ENCODE measurements at regions not wholly inside any gene's neighbourhood (a gene's known extent, or its start where the extent isn't known, plus 50 kb on each side); places are given as distances from the start of the nearest gene placed in this dataset.
"Not testable (repeated sequence)": the region's sequence is repeated elsewhere in the genome, so short reads cannot be mapped to it uniquely, and the experiment has no call there.

- no peak for DNase-seq (ENCODE audit: low spot score)
Measured at GRCh38 chr6:6946206-6947155, 161.3 kb upstream of the RREB1 start.

DNA sequence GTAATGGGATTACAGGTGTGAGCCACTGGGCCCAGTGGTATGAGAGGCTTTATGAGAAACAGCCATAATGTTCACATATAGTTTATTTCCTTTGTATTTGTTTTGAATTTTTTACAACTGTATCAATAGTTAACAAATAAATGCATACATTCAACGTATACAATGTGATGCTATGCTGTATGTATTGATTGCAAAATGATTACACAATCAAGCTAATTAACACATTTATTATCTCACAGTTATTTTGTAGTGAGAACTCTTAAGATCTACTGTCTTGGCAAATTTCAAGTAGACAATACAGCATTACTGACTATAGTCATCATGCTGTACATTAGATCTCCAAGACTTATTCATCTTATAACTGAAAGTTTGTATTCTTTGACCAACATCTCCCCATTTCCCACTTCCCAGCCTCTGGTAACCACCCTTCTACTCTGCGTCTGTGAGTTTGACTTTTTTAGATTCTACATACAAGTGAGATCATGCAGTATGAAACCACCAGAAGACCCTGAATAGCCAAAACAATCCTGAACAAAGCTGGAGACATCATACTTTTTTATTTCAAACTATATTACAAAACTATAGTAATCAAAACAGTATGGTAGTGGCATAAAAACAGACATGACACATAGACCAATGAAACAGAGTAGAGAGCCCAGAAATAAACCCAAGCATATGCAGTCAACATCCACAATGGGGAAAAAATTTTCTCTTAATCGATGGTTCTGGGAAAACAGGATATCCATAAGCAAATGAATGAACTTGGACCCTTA is 157.2 kb upstream of the RREB1 start:
- no peak for DNase-seq (ENCODE audit: low spot score)

DNA sequence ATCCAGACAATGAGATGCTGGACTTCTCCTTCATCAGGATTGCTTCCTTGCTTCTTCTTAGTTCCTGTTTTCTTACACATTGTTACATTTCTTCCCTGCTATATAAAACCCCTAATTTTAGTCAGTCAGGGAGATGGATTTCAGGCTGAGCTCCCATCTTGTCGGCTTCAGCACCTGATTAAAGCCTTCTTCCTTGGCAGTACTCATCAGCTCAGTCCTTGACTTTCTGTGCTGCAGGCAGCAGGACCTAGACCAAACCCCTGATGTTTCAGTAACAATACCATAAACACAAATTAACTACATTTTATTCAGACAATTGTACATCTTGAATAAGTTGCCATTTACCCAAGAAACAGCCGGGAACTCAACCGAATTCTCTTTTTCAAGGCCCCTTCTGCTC is 156.4 kb upstream of the RREB1 start:
- DNase-seq (ENCODE audit: low spot score) = no peak

- DNase-seq (ENCODE audit: low spot score) = no peak
Measured at GRCh38 chr6:6952484-6952883, 155.3 kb upstream of the RREB1 start.

DNA sequence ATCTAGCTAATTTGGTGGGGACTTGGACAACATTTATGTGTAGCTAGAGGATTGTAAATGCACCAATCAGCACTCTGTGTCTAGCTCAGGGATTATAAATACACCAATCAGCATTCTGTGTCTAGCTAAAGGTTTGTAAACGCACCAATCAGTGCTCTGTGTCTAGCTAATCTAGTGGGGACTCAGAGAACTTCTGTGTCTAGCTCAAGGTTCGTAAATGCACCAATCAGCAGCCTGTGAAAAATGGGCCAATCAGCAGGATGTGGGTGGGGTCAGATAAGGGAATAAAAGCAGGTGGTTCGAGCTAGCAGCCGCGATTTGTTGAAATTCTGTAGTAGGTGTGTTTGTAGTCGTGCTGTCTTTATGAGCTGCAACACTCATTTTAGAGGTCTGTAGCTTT is 154.8 kb upstream of the RREB1 start:
- not testable (repeated sequence) for DNase-seq (ENCODE audit: low spot score)

- DNase-seq (ENCODE audit: low spot score) = no peak
Measured at GRCh38 chr6:6960571-6961251, 147.1 kb upstream of the RREB1 start.

GRCh38 chr6:6962086-6962485 is 145.7 kb upstream of the RREB1 start:
- no peak for DNase-seq (ENCODE audit: low spot score)

- no peak for DNase-seq (ENCODE audit: low spot score)
Measured at GRCh38 chr6:6962699-6963098, 145.1 kb upstream of the RREB1 start.

- not testable (repeated sequence) for DNase-seq (ENCODE audit: low spot score)
Measured at GRCh38 chr6:6963390-6963789, 144.4 kb upstream of the RREB1 start.

- DNase-seq (ENCODE audit: low spot score) = no peak
Measured at GRCh38 chr6:6964675-6965074, 143.1 kb upstream of the RREB1 start.

GRCh38 chr6:6966127-6966526 is 141.6 kb upstream of the RREB1 start:
- no peak for DNase-seq (ENCODE audit: low spot score)

- no peak for DNase-seq (ENCODE audit: low spot score)
Measured at GRCh38 chr6:6966569-6966968, 141.2 kb upstream of the RREB1 start.

GRCh38 chr6:6968357-6968730 is 139.4 kb upstream of the RREB1 start:
- DNase-seq (ENCODE audit: low spot score) = no peak

GRCh38 chr6:6968731-6969552 is 138.8 kb upstream of the RREB1 start:
- no peak for DNase-seq (ENCODE audit: low spot score)

- DNase-seq (ENCODE audit: low spot score) = no peak
Measured at GRCh38 chr6:6969761-6970223, 138.0 kb upstream of the RREB1 start.

- no peak for DNase-seq (ENCODE audit: low spot score)
Measured at GRCh38 chr6:6970851-6971250, 136.9 kb upstream of the RREB1 start.

DNA sequence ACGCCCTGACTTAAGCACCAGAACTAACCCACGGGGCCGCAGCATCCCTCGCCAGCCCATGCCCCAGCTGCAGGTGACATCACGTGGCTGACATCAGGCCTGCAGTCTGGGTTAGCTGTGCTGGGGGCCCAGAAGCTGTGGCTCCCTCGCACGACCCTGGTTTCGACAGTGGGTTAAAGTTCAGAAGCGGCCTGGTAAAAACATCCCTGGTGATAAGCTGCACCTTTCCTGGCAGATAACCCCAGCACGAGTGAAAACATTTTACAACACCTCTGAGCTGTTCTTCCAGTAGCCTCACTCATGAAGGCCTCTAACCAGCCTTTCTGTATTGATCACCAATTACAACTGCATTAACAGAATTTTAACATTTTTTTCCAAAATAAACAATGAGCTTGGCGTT is 136.4 kb upstream of the RREB1 start:
- DNase-seq (ENCODE audit: low spot score) = no peak

DNA sequence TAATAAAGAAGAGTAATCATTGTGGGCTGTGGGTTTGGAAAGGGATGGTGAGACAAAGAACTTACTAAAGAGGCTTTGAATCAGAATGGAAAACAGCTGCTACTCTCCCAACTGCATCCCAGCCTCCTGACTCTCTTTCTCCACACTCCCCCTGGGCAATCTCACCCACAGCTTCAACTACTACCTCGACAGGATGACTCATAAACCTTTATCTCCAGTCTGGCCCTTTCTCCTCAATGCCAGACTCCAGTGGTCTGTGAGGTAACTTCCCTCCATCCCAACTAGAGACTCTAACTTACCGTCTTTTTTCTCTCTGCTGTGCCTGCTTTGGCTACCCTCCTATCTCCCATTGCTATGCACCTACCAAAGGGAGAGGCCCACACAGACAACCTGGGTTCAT is 135.3 kb upstream of the RREB1 start:
- DNase-seq (ENCODE audit: low spot score) = no peak

GRCh38 chr6:6973721-6974120 is 134.0 kb upstream of the RREB1 start:
- no peak for DNase-seq (ENCODE audit: low spot score)

DNA sequence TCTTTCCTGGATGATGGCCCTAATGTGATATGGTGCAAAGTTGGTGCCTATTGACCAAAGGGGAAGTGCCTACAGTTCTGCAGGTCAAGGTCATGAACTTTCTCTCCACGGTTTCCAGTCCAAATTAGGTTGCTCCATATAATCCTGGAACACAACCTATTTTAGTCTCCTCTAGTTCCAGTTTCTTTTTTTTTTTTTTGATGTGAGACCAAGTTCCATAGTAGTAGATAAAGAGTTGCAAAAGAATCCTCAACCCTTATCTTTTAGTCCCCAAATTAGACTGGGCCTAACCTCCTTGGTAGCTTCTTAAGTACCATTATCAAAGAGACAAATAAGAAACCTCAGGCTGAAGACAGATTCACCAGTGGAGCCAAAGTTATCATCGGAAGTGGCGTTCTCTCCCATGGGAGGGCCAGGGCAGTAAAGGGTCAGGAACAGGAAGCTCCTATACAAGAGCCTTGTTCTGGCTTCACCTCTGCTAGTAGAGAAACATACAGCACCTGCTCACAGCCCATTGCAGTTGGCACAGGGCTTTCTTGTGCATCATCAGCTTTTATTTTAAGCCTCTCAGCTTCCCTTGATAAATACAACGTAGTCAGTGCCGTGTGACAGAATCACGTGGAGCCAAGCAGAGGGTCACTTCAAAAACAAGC is 132.2 kb upstream of the RREB1 start:
- DNase-seq (ENCODE audit: low spot score) = no peak

DNA sequence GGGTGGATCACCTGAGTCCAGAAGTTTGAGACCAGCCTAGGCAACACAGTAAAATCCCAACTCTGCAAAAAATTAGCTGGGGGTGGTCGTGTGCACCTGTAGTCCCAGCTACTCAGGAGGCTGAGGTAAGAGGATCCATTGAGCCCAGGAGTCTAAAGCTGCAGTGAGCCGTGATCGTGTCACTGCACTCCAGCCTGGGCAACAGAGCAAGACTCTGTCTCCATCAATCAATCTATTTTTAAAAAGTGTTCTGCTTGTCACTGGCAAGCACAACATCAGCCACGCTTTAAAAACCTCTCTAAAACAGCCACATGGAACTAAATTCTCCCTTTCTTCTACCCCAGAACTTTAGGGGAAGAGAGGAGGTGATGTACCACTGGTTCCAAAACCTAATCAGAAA is 131.6 kb upstream of the RREB1 start:
- no peak for DNase-seq (ENCODE audit: low spot score)

All from CD4-positive, alpha-beta T cell treated with Interleukin-15 for 4 hours (primary cell).